MM.1S (cell line): ENCODE measurements at regions not wholly inside any gene's neighbourhood (a gene's known extent, or its start where the extent isn't known, plus 50 kb on each side); places are given as distances from the start of the nearest gene placed in this dataset.

Source experiments
- DNase-seq: peaks from one replicate; pipeline ENCODE4 v3.0.0-alpha.2; 2015
- H2AFZ ChIP-seq: fragments of 300-600 bp; sonication (generic); 2 replicates; pipeline ENCODE4 v1.6.0; 2016; ENCODE audit warnings: antibody characterized with exemption, low read length
- H3F3A ChIP-seq: fragments of 300-600 bp; sonication (generic); 2 replicates; pipeline ENCODE4 v1.6.1; 2016; ENCODE audit warnings: mild to moderate bottlenecking, antibody characterized with exemption, low read length, moderate library complexity, mixed read lengths; ENCODE audit not compliant: insufficient read depth
- H3K27ac ChIP-seq: fragments of 300-600 bp; sonication (generic); 2 replicates; pipeline ENCODE4 v1.5.1; 2016; ENCODE audit warnings: mild to moderate bottlenecking, low read length
- H3K27me3 ChIP-seq: fragments of 300-600 bp; sonication (generic); replicated peaks from 2 replicates; pipeline ENCODE4 v1.6.0; 2016; ENCODE audit warnings: low read length; ENCODE audit not compliant: insufficient read depth
- H3K36me3 ChIP-seq: fragments of 300-600 bp; sonication (generic); replicated peaks from 2 replicates; pipeline ENCODE4 v1.6.1; 2016; ENCODE audit warnings: mild to moderate bottlenecking, low read length, mixed read lengths; ENCODE audit not compliant: insufficient read depth
- H3K4me1 ChIP-seq: fragments of 300-600 bp; sonication (generic); 2 replicates; pipeline ENCODE4 v1.6.1; 2016; ENCODE audit warnings: low read length, mixed read lengths
- H3K4me2 ChIP-seq: fragments of 300-600 bp; sonication (generic); 2 replicates; pipeline ENCODE4 v1.6.0; 2016; ENCODE audit warnings: low read depth, low read length
- H3K4me3 ChIP-seq: fragments of 300-600 bp; sonication (generic); 2 replicates; pipeline ENCODE4 v1.5.1; 2016; ENCODE audit warnings: low read length, mixed read lengths
- H3K79me2 ChIP-seq: fragments of 300-600 bp; sonication (generic); 2 replicates; pipeline ENCODE4 v1.6.1; 2016; ENCODE audit warnings: mixed run types, low read length, mixed read lengths
- H3K9ac ChIP-seq: fragments of 300-600 bp; sonication (generic); 2 replicates; pipeline ENCODE4 v1.6.1; 2016; ENCODE audit warnings: low read length, mixed read lengths
- H3K9me2 ChIP-seq: fragments of 300-600 bp; sonication (generic); replicated peaks from 2 replicates; pipeline ENCODE4 v1.6.1; 2016; ENCODE audit warnings: mild to moderate bottlenecking, low read length, mixed read lengths; ENCODE audit not compliant: insufficient read depth
- H3K9me3 ChIP-seq: fragments of 300-600 bp; sonication (generic); replicated peaks from 2 replicates; pipeline ENCODE4 v1.6.1; 2016; ENCODE audit warnings: mild to moderate bottlenecking, low read length, mixed read lengths; ENCODE audit not compliant: insufficient read depth
- H4K20me1 ChIP-seq: fragments of 300-600 bp; sonication (generic); 2 replicates; pipeline ENCODE4 v1.6.1; 2016; ENCODE audit warnings: mild to moderate bottlenecking, low read length, moderate library complexity, mixed read lengths; ENCODE audit not compliant: insufficient read depth
- EZH2 ChIP-seq: fragments of 300-600 bp; sonication (generic); optimal IDR thresholded peaks from 2 replicates; pipeline ENCODE3; 2017; ENCODE audit warnings: low read depth, mild to moderate bottlenecking, antibody characterized with exemption, low read length, mixed read lengths
- EZH2phosphoT487 ChIP-seq: fragments of 300-600 bp; sonication (generic); IDR thresholded peaks from 2 replicates; pipeline ENCODE4 v1.6.1; 2018; ENCODE audit warnings: antibody characterized with exemption, low read length
- TF ChIP-seq, protein P1 (sequence below): fragments of 300-600 bp; sonication (generic); IDR thresholded peaks from 2 replicates; pipeline ENCODE4 v1.5.1; 2016; ENCODE audit warnings: antibody characterized with exemption, low read length, mixed read lengths

DNA sequence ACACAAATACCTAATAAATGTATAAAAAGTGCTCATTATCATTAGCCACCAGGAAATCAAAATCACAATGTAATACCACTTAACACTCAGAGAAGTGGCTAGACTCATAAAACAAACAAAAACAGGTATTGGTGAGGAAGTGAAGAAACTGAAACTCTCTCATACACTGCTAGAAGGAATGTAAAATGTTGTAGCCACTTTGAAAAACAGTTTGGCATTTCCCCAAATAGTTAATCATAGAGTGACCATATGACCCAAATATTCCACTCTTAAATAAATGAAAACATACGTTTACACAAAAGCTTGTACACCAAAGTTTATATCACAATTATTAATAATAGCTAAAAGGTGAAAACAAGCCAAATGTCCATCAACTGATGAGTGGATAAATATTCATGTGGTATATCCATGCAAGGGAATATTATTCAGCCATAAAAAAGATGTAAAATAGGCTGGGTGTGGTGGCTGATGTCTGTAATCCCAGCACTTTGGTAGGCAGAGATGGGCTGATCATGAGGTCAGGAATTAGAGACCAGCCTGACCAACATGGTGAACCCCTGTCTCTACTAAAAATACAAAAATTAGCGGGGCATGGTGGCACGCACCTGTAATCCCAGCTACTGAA is 86.2 kb upstream of the COL5A2 start:
- Histone ChIP-seq H2AFZ (no peak overlapping the region), H3K4me1 (no peaks in the 10 kb centered on the region), H3K4me3 (no peak overlapping the region), H4K20me1 (no peaks in the 10 kb centered on the region), H3K4me2 (no peak overlapping the region), H3K9ac (no peak overlapping the region), H3K36me3 (no peaks in the 10 kb centered on the region), H3K27ac (no peak overlapping the region), H3K9me3 (no peaks in the 10 kb centered on the region), H3K27me3 (no peaks in the 10 kb centered on the region), H3K79me2 (no peaks in the 10 kb centered on the region), H3F3A (no peaks in the 10 kb centered on the region), H3K9me2 (no peaks in the 10 kb centered on the region)
- TF ChIP-seq EZH2 (no peak), EZH2phosphoT487 (no peak)
- TF ChIP-seq, protein P1, sequence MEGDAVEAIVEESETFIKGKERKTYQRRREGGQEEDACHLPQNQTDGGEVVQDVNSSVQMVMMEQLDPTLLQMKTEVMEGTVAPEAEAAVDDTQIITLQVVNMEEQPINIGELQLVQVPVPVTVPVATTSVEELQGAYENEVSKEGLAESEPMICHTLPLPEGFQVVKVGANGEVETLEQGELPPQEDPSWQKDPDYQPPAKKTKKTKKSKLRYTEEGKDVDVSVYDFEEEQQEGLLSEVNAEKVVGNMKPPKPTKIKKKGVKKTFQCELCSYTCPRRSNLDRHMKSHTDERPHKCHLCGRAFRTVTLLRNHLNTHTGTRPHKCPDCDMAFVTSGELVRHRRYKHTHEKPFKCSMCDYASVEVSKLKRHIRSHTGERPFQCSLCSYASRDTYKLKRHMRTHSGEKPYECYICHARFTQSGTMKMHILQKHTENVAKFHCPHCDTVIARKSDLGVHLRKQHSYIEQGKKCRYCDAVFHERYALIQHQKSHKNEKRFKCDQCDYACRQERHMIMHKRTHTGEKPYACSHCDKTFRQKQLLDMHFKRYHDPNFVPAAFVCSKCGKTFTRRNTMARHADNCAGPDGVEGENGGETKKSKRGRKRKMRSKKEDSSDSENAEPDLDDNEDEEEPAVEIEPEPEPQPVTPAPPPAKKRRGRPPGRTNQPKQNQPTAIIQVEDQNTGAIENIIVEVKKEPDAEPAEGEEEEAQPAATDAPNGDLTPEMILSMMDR, result no peak
- no peak for DNase-seq

DNA sequence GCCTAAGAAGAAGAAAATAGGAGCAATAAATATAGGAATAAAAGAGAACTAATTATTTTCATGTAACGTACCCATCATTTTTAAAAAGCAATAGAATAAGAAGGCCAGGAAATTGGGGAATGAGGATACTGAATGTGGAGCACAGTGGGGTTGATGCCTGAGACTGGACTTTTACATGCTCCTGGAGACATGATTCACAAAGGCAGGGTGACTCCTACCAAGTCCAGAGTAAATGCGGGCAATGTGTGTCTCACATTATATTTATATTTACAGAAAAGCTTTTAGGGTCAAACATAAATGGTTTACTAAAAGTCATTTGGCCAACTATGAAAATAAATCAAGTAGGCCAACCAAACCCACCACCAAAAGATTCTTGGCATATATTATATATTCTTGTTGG is 87.9 kb upstream of the COL5A2 start:
- no peak overlapping the region for H3K4me2 ChIP-seq
- DNase-seq, result no peak

DNA sequence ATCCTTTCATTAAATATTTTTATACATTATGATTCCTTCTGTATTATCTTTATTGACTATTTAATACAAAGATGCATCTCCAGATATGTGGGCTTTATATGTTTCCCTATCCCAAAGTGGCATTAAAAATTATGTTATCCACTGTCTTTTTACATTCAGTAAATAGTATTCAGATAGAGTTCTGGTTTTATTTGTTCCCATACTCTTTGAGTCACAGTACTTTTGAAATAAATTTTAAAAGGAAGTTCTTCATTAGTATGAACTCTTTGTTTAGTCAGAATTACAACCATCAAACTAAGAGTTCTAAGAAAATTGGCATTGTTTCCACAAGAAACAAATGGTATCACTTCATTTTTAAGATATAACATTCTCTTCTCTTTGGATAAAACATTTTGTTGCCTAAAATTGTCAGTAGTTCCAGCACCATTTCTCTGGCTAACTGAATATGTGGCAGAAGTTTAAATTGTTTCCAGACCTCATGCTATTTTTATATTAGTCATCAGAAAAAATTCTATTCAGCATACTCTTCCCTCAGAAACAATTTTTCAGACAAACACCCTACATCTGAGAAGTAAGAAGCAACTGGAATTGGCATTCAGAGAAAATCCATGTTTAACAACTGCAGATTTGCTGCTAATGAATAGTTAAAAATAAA is 88.5 kb upstream of the COL5A2 start:
- no peak for DNase-seq
- H3K27ac ChIP-seq, result no peak overlapping the region
- no peaks in the 10 kb centered on the region for H4K20me1 ChIP-seq
- TF ChIP-seq EZH2, result no peak
- TF ChIP-seq, protein P1, result no peak
- no peak for TF ChIP-seq EZH2phosphoT487
- no peaks in the 10 kb centered on the region for H3K27me3 ChIP-seq
- no peak overlapping the region for H3K4me3 ChIP-seq
- H3K4me1 ChIP-seq, result no peaks in the 10 kb centered on the region
- H3K4me2 ChIP-seq, result no peak overlapping the region
- no peak overlapping the region for H2AFZ ChIP-seq
- no peaks in the 10 kb centered on the region for H3F3A ChIP-seq
- H3K9me2 ChIP-seq, result no peaks in the 10 kb centered on the region
- H3K79me2 ChIP-seq, result no peaks in the 10 kb centered on the region
- no peaks in the 10 kb centered on the region for H3K36me3 ChIP-seq
- H3K9me3 ChIP-seq, result no peaks in the 10 kb centered on the region
- no peak overlapping the region for H3K9ac ChIP-seq

More for the DNA sequence above, 87.9 kb upstream of the COL5A2 start:
- Histone ChIP-seq H3K36me3 (no peaks in the 10 kb centered on the region), H3F3A (no peaks in the 10 kb centered on the region), H4K20me1 (no peaks in the 10 kb centered on the region), H3K27ac (no peak overlapping the region), H3K9me2 (no peaks in the 10 kb centered on the region), H3K79me2 (no peaks in the 10 kb centered on the region), H3K9ac (no peak overlapping the region), H3K9me3 (no peaks in the 10 kb centered on the region), H3K27me3 (no peaks in the 10 kb centered on the region), H2AFZ (no peak overlapping the region), H3K4me1 (no peaks in the 10 kb centered on the region), H3K4me3 (no peak overlapping the region)
- TF ChIP-seq EZH2phosphoT487 (no peak), EZH2 (no peak)
- TF ChIP-seq, protein P1, result no peak
